Right renal pelvis (tissue), 4 donors: ENCODE measurements at regions not wholly inside any gene's neighbourhood (a gene's known extent, or its start where the extent isn't known, plus 50 kb on each side); places are given as distances from the start of the nearest gene placed in this dataset.
"Not testable (repeated sequence)": the region's sequence is repeated elsewhere in the genome, so short reads cannot be mapped to it uniquely, and the experiment has no call there.

Experiments
- DNase-seq, 4 donors: peaks; one replicate each; pipeline ENCODE4 v3.0.0-alpha.2; 2013; ENCODE audit warnings: low read depth in 4 of 4, low spot score in 3 of 4, missing footprints in 1 of 4

GRCh38 chr16:29094729-29095624, 110.1 kb downstream of the LAT start:
- not testable (repeated sequence) for DNase-seq

- not testable (repeated sequence) for DNase-seq
Measured at GRCh38 chr16:29094325-29094724, 109.5 kb downstream of the LAT start.

- not testable (repeated sequence) for DNase-seq
Measured at GRCh38 chr16:29089679-29090078, 104.8 kb downstream of the LAT start.

DNA sequence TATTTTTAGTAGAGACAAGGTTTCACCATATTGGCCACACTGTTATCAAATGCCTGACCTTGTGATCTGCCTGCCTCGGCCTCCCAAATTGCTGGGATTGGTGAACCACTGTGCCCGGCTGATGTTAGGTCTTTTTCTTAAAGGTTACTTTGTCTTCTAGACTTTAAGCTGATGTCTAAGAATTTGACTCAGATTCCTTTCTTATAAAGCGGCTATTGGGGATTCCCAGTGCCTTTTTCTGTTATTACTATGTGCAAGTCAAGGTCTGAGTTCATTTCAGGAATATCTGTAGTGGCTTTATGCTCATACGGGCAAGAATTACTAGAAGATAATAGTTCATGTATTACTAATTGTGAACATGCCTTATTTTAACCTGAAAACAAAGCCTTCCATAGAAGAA, 102.8 kb downstream of the LAT start:
- DNase-seq: not testable (repeated sequence)

DNA sequence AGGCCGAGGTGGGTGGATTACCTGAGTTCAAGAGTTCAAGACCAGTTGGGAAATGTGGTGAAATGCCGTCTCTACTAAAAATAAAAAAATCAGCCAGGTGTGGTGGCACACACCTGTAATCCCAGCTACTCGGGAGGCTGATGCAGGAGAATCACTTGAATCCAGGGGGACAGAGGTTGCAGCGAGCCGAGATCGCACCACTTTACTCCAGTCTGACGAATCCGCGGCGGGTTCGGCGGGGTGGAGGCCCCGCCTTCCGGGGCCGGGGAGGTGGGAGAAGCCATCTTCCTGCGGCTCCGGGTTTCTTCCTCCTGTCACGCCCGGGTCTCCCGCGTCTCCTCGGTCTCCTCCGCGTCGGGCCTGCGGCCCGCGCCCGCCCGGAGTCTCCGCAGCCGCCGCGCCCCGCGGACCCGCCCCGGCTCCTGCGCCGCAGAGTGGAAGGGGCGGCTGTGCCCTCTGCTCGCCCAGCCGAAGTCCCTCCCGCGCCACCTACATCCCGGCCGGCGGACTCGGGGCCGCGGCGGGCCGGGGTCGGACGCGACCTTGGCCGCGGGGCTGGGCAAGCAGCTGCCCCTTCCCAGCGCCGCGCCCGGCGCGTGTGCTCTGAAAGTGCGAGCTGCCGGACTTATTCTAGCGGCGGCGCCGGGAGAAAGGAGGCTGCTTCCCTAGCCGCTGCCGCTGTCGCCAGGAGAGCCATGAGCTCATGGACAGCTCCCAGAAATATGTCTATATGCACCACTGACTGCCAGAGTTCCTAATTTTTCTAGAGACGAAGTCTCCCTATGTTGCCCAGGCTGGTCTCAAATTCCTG, 97.2 kb downstream of the LAT start:
- DNase-seq: not testable (repeated sequence)

- peak in 1 of 4 donors; percentile 18 for DNase-seq
Measured at GRCh38 chr16:29074554-29075402, 89.9 kb downstream of the LAT start.

GRCh38 chr16:29062235-29062634, 77.4 kb downstream of the LAT start:
- DNase-seq: not testable (repeated sequence)

GRCh38 chr16:29061467-29061921, 76.6 kb downstream of the LAT start:
- DNase-seq: not testable (repeated sequence)

DNA sequence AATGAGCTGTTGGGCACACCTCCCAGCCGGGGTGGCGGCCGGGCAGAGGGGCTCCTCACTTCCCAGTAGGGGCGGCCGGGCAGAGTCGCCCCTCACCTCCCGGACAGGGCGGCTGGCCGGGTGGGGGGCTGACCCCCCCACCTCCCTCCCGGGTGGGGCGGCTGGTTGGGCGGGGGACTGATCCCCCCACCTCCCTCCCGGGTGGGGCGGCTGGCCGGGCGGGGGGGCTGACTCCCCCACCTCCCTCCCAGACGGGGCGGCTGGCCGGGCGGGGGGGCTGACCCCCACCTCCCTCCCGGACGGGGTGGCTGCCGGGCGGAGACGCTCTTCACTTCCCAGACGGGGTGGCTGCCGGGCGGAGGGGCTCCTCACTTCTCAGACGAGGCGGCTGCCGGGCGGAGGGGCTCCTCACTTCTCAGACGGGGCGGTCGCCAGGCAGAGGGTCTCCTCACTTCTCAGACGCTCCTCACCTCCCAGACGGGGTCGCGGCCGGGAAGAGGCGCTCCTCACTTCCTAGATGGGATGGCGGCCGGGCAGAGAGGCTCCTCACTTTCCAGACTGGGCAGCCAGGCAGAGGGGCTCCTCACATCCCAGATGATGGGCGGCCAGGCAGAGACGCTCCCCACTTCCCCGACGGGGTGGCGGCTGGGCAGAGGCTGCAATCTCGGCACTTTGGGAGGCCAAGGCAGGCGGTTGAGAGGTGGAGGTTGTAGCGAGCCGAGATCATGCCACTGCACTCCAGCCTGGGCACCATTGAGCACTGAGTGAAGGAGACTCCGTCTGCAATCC, 75.4 kb downstream of the LAT start:
- DNase-seq: not testable (repeated sequence)

GRCh38 chr16:29059575-29059974, 74.7 kb downstream of the LAT start:
- not testable (repeated sequence) for DNase-seq
